Prostate gland (tissue), 2 donors: ENCODE measurements at regions not wholly inside any gene's neighbourhood (a gene's known extent, or its start where the extent isn't known, plus 50 kb on each side); places are given as distances from the start of the nearest gene placed in this dataset.

Experiments used
- DNase-seq: peaks from one replicate; pipeline ENCODE4 v3.0.0-alpha.2; 2019; ENCODE audit warnings: low spot score
- H3K27ac ChIP-seq, 2 donors: fragments of 200-600 bp; sonication (generic); 2 replicates each; pipeline ENCODE4 v1.5.1; 2017 to 2019
- H3K27me3 ChIP-seq: fragments of 200-600 bp; sonication (generic); replicated peaks from 2 replicates; pipeline ENCODE4 v1.5.1; 2019; ENCODE audit not compliant: insufficient read depth
- H3K36me3 ChIP-seq, 2 donors: fragments of 200-600 bp; sonication (generic); 1 replicate in 1 of 2; 2 replicates in 1 of 2; pipeline versions ENCODE4 v1.5.1 to v1.8.1; 2017 to 2019
- H3K4me1 ChIP-seq: fragments of 200-600 bp; sonication (generic); replicated peaks from 2 replicates; pipeline ENCODE4 v1.5.1; 2019
- H3K4me3 ChIP-seq, 2 donors: fragments of 200-600 bp; sonication (generic); 2 replicates each; pipeline ENCODE4 v1.5.1; 2017 to 2019
- H3K9me3 ChIP-seq: fragments of 200-600 bp; sonication (generic); 2 replicates; pipeline ENCODE4 v1.5.1; 2017
- CTCF ChIP-seq, 4 experiments: fragments of 200-600 bp in 2 of 4; fragments of 450-650 bp in 2 of 4; sonication (generic) in 2 of 4; IDR thresholded peaks; 1 replicate in 3 of 4; 2 replicates in 1 of 4; pipeline ENCODE4 v1.5.1; 2016 to 2019; ENCODE audit warnings: antibody characterized with exemption in 4 of 4, mild to moderate bottlenecking in 2 of 4, moderate library complexity in 2 of 4
- POLR2A ChIP-seq: fragments of 450-650 bp; IDR thresholded peaks from one replicate; pipeline ENCODE4 v1.6.1; 2016; ENCODE audit warnings: antibody characterized with exemption, mild to moderate bottlenecking
- POLR2AphosphoS5 ChIP-seq: sonication (generic); formaldehyde crosslinking; IDR thresholded peaks from one replicate; pipeline ENCODE4 v1.6.1; 2017; ENCODE audit warnings: antibody characterized with exemption
- WGBS: methylation state at CpG from one replicate; pipeline ENCODE4 v1.1.5; 2018; 5-methylcytosine and 5-hydroxymethylcytosine counted together
- intact Hi-C: fragments of 100-400 bp; cut with DNase I; formaldehyde crosslinking; loops from one replicate; pipeline ENCODE4 v1.14.2; 2022

DNA sequence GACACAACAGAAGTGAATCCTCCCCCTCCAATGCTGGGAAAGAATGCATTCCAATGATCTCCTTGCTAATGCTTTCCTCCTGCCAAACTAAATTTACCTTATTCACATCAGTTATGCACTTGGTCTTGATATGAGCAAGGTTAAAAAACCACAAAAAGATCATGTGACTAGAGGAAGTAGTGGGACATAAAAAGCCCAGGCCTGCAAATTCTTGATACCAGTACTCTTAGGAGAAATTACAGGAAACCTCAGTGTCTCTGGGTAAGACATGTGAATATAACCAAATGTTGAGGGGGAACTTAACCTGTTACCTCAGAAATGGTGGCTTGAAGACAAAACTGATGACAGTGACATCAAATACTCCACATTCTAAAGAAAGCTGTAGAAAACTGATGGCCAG is 427.1 kb downstream of the RPS29 start:
- intact Hi-C loops, result no loop called here
- no peaks in the 10 kb centered on the region for H3K27me3 ChIP-seq
- no peaks in the 10 kb centered on the region for H3K4me1 ChIP-seq
- TF ChIP-seq CTCF (IDR thresholded peaks at IDR 0.05) (no peak), POLR2AphosphoS5 (no peak), POLR2A (no peak)
- H3K36me3 ChIP-seq, result no peaks in the 10 kb centered on the region
- no peaks in the 10 kb centered on the region for H3K9me3 ChIP-seq
- H3K27ac ChIP-seq, result no peak overlapping the region
- no peak for DNase-seq
- no peak overlapping the region for H3K4me3 ChIP-seq

GRCh38 chr14:49139593-49139992 is 446.6 kb downstream of the RPS29 start:
- H3K27me3 ChIP-seq, result no peaks in the 10 kb centered on the region
- no peaks in the 10 kb centered on the region for H3K9me3 ChIP-seq
- TF ChIP-seq POLR2AphosphoS5 (no peak), POLR2A (no peak), CTCF (IDR thresholded peaks at IDR 0.05) (no peak)
- H3K36me3 ChIP-seq, result no peaks in the 10 kb centered on the region
- no peaks in the 10 kb centered on the region for H3K4me1 ChIP-seq
- 3% methylated on average over 1 of the region's 1 CpG for WGBS
- no peak for DNase-seq
- no peak overlapping the region for H3K27ac ChIP-seq
- intact Hi-C loops, result no loop called here
- H3K4me3 ChIP-seq, result no peak overlapping the region

GRCh38 chr14:49134940-49135339 is 451.2 kb downstream of the RPS29 start:
- DNase-seq, result no peak

GRCh38 chr14:49121246-49121645 is 464.9 kb downstream of the RPS29 start:
- TF ChIP-seq CTCF (IDR thresholded peaks at IDR 0.05) (no peak), POLR2AphosphoS5 (no peak), POLR2A (no peak)
- intact Hi-C loops, result no loop called here
- H3K4me3 ChIP-seq, result no peak overlapping the region
- DNase-seq, result no peak
- 83% methylated on average over 5 of the region's 5 CpGs for WGBS
- no peaks in the 10 kb centered on the region for H3K36me3 ChIP-seq
- no peaks in the 10 kb centered on the region for H3K9me3 ChIP-seq
- H3K27me3 ChIP-seq, result no peaks in the 10 kb centered on the region
- no peak overlapping the region for H3K27ac ChIP-seq
- no peaks in the 10 kb centered on the region for H3K4me1 ChIP-seq

More at GRCh38 chr14:49134940-49135339, 451.2 kb downstream of the RPS29 start:
- WGBS, result 9% methylated on average over 3 of the region's 3 CpGs
- H3K9me3 ChIP-seq, result no peaks in the 10 kb centered on the region
- no peaks in the 10 kb centered on the region for H3K4me1 ChIP-seq
- no peak overlapping the region for H3K27ac ChIP-seq
- TF ChIP-seq POLR2A (no peak), POLR2AphosphoS5 (no peak), CTCF (IDR thresholded peaks at IDR 0.05) (no peak)
- no peaks in the 10 kb centered on the region for H3K27me3 ChIP-seq
- no peak overlapping the region for H3K4me3 ChIP-seq
- intact Hi-C loops, result no loop called here
- no peaks in the 10 kb centered on the region for H3K36me3 ChIP-seq

DNA sequence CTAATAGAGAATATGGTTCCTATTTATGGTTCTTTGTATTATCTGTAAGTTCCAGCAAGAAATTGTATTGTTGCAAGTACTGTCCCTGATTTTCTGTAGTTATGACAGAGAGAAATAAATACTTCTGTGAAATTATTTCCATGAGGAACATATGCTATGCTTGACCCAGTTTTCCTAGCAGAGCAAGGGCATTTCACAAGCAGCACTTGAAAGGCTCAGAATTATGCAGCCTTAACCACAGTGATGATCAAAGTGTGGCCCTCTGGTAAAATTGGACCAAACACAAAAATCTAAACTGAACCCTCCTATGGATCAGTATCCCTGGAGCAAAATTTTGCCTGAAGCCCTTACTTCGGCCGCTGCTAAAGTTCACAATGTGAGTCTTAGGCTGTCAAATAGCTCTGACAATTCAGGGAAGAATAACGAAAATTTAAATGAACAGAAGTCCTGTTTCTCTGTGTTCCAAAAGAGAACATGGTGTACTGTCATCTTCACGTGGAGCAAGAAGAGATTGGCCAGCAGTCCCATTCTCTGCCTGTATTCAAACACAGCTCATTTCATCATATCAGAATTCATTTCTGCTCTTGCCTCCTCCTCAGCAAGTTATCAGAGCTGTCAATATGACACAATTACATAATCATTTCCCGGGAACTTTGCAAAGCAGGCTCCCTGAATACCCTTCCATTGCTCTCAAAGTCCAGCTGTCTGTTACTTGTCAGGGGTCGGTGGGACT is 471.9 kb downstream of the RPS29 start:
- intact Hi-C loops, result no loop called here
- H3K9me3 ChIP-seq, result no peaks in the 10 kb centered on the region
- H3K4me1 ChIP-seq, result no peaks in the 10 kb centered on the region
- no peaks in the 10 kb centered on the region for H3K27me3 ChIP-seq
- TF ChIP-seq POLR2AphosphoS5, result no peak
- no peak for TF ChIP-seq CTCF (IDR thresholded peaks at IDR 0.05)
- no peak for TF ChIP-seq POLR2A
- H3K4me3 ChIP-seq, result no peak overlapping the region
- no peak for DNase-seq
- no peak overlapping the region for H3K27ac ChIP-seq
- WGBS, result 48% methylated on average over 6 of the region's 6 CpGs
- H3K36me3 ChIP-seq, result no peaks in the 10 kb centered on the region
